Suprapubic skin (tissue), 4 donors: ENCODE measurements at regions not wholly inside any gene's neighbourhood (a gene's known extent, or its start where the extent isn't known, plus 50 kb on each side); places are given as distances from the start of the nearest gene placed in this dataset.

ENCODE experiments used
- EP300 ChIP-seq: sonication (generic); formaldehyde crosslinking; IDR thresholded peaks from one replicate; pipeline ENCODE4 v1.6.1; 2017; ENCODE audit warnings: antibody characterized with exemption
- POLR2AphosphoS5 ChIP-seq, 3 donors: sonication (generic); formaldehyde crosslinking; IDR thresholded peaks; one replicate each; pipeline ENCODE4 v1.6.1; 2017; ENCODE audit warnings: antibody characterized with exemption in 3 of 3
- TF ChIP-seq, protein P1 (sequence below), 2 donors: fragments of 200-600 bp in 1 of 2; fragments of 450-650 bp in 1 of 2; sonication (generic) in 1 of 2; IDR thresholded peaks; one replicate each; pipeline ENCODE4 v1.5.1; 2016 to 2019; ENCODE audit warnings: antibody characterized with exemption in 2 of 2, mild to moderate bottlenecking in 1 of 2, moderate library complexity in 1 of 2

GRCh38 chrX:110511238-110511637 lies 152.6 kb downstream of the RTL9 start:
- TF ChIP-seq POLR2AphosphoS5 (IDR thresholded peaks at IDR 0.05) (no peak), EP300 (no peak)
- TF ChIP-seq, protein P1, sequence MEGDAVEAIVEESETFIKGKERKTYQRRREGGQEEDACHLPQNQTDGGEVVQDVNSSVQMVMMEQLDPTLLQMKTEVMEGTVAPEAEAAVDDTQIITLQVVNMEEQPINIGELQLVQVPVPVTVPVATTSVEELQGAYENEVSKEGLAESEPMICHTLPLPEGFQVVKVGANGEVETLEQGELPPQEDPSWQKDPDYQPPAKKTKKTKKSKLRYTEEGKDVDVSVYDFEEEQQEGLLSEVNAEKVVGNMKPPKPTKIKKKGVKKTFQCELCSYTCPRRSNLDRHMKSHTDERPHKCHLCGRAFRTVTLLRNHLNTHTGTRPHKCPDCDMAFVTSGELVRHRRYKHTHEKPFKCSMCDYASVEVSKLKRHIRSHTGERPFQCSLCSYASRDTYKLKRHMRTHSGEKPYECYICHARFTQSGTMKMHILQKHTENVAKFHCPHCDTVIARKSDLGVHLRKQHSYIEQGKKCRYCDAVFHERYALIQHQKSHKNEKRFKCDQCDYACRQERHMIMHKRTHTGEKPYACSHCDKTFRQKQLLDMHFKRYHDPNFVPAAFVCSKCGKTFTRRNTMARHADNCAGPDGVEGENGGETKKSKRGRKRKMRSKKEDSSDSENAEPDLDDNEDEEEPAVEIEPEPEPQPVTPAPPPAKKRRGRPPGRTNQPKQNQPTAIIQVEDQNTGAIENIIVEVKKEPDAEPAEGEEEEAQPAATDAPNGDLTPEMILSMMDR (IDR thresholded peaks at IDR 0.05), result no peak
